Karpas-422 (cell line): ENCODE measurements at regions not wholly inside any gene's neighbourhood (a gene's known extent, or its start where the extent isn't known, plus 50 kb on each side); places are given as distances from the start of the nearest gene placed in this dataset.
"Not testable (repeated sequence)": the region's sequence is repeated elsewhere in the genome, so short reads cannot be mapped to it uniquely, and the experiment has no call there.

Experiments used
- DNase-seq: peaks from one replicate; pipeline ENCODE4 v3.0.0-alpha.2; 2015
- H2AFZ ChIP-seq: fragments of 200-600 bp; sonication (generic); 2 replicates; pipeline ENCODE4 v1.6.1; 2014; ENCODE audit warnings: antibody characterized with exemption, low read length, mixed read lengths
- H3K27ac ChIP-seq: fragments of 200-600 bp; sonication (generic); 2 replicates; pipeline ENCODE4 v1.5.1; 2014; ENCODE audit warnings: mild to moderate bottlenecking, low read length, moderate library complexity
- H3K27me3 ChIP-seq: fragments of 200-600 bp; sonication (generic); 2 replicates; pipeline ENCODE4 v1.6.1; 2014; ENCODE audit warnings: low read length, mixed read lengths
- H3K36me3 ChIP-seq: fragments of 200-600 bp; sonication (generic); 2 replicates; pipeline ENCODE4 v1.6.1; 2014; ENCODE audit warnings: low read length, mixed read lengths; ENCODE audit not compliant: insufficient read depth
- H3K4me1 ChIP-seq: fragments of 200-600 bp; sonication (generic); 2 replicates; pipeline ENCODE4 v1.6.1; 2014; ENCODE audit warnings: mild to moderate bottlenecking, low read length, mixed read lengths
- H3K4me2 ChIP-seq: fragments of 200-600 bp; sonication (generic); 2 replicates; pipeline ENCODE4 v1.6.1; 2014; ENCODE audit warnings: low read length, low read depth, mild to moderate bottlenecking; ENCODE audit not compliant: poor library complexity, severe bottlenecking
- H3K4me3 ChIP-seq: fragments of 200-600 bp; sonication (generic); 2 replicates; pipeline ENCODE4 v1.5.1; 2014; ENCODE audit warnings: mild to moderate bottlenecking, antibody characterized with exemption, low read length, mixed read lengths
- H3K79me2 ChIP-seq: fragments of 200-600 bp; sonication (generic); 2 replicates; pipeline ENCODE4 v1.6.1; 2014; ENCODE audit warnings: mild to moderate bottlenecking, low read length, mixed read lengths
- H3K9ac ChIP-seq: fragments of 200-600 bp; sonication (generic); 2 replicates; pipeline ENCODE4 v1.6.0; 2014; ENCODE audit warnings: low read length
- H3K9me2 ChIP-seq: fragments of 200-600 bp; sonication (generic), shearing (Covaris generic); replicated peaks from 2 replicates; pipeline ENCODE4 v1.6.0; 2014; ENCODE audit warnings: mild to moderate bottlenecking, low read length, moderate library complexity; ENCODE audit not compliant: insufficient read depth
- H3K9me3 ChIP-seq: fragments of 300-700, 200-600 bp; sonication (generic); 2 replicates; pipeline ENCODE4 v1.6.1; 2014; ENCODE audit warnings: low read length, mixed read lengths
- H4K20me1 ChIP-seq: fragments of 200-600 bp; sonication (generic); 2 replicates; pipeline ENCODE4 v1.6.1; 2014; ENCODE audit warnings: mild to moderate bottlenecking, antibody characterized with exemption, low read length, low read depth; ENCODE audit not compliant: insufficient read depth

DNA sequence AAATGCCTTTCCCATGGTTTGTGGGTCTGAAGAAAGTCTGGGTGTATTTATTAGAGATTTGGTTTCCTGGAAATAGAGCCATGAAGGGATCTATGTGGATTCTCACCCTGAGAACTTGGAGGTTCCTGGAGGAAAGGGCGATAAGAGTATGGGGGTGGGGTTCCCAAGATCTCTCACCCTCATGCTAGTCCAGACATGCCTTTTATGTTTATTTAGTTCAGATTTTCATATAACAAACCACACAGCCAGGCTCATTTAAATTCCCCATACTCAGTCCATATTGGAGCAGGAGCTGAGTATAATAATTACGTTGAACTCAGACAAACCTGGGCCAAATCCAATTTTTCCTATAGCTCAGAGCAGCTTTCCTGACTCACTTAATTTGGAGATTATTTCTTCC is 566.6 kb downstream of the GOLGA6L6 start:
- Histone ChIP-seq H3K79me2 (no peaks in the 10 kb centered on the region), H3K27ac (no peak overlapping the region), H4K20me1 (no peaks in the 10 kb centered on the region), H3K9me3 (peaks cover 11% of the 10 kb centered on the region), H3K4me2 (no peak overlapping the region), H3K36me3 (no peaks in the 10 kb centered on the region), H2AFZ (no peak overlapping the region), H3K9me2 (no peaks in the 10 kb centered on the region), H3K4me1 (no peaks in the 10 kb centered on the region), H3K27me3 (no peaks in the 10 kb centered on the region), H3K9ac (no peak overlapping the region), H3K4me3 (no peak overlapping the region)
- no peak for DNase-seq

DNA sequence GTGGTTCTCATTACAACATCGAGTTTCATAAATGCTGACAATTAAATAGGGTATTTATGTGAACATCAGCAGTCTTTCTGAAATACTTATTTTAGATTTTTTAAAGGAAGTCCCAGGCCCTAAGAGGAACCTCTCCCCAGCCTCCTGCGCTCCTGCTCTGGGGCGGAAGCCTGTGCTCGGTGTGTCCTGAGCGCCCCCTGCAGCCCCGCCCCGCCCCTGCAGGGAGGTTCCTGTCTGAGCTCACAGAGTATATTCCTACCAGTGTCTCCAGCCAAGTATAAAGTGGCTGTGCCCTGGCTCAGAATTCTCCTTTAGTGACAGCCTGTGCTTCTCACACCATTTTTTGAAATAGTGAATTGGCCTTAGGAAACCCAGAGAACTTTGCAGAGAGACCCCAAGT is 567.9 kb downstream of the GOLGA6L6 start:
- Histone ChIP-seq H3K4me3 (no peak overlapping the region), H3K36me3 (no peaks in the 10 kb centered on the region), H3K9me3 (peaks cover 11% of the 10 kb centered on the region), H3K4me2 (no peak overlapping the region), H3K27me3 (no peaks in the 10 kb centered on the region), H4K20me1 (no peaks in the 10 kb centered on the region), H3K9ac (no peak overlapping the region), H3K27ac (no peak overlapping the region), H3K4me1 (no peaks in the 10 kb centered on the region), H3K9me2 (no peaks in the 10 kb centered on the region), H3K79me2 (no peaks in the 10 kb centered on the region), H2AFZ (no peak overlapping the region)
- no peak for DNase-seq

DNA sequence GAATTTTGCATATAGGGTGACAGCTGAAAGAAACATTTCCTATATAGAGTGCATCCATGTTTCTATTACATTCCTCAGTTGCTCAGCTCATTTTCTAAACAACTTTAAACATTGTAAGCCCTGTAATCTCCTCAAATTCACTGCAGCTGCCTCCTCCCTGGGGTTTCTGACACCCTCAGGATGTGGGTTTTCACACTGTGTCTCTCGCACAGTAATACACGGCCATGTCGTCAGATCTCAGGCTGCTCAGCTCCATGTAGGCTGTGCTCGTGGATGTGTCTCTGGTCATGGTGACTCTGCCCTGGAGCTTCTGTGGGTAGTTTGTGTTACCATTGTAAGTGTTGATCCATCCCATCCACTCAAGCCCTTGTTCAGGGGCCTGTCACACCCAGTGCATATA is 569.0 kb downstream of the GOLGA6L6 start:
- H4K20me1 ChIP-seq, H3K36me3 ChIP-seq, DNase-seq, H3K9ac ChIP-seq, H3K9me2 ChIP-seq, H3K4me1 ChIP-seq, H3K4me3 ChIP-seq, H3K27me3 ChIP-seq, H3K4me2 ChIP-seq, H3K79me2 ChIP-seq, H2AFZ ChIP-seq, H3K27ac ChIP-seq: not testable (repeated sequence)
- H3K9me3 ChIP-seq = peaks cover 14% of the 10 kb centered on the region

GRCh38 chr15:19965574-19965973 is 576.0 kb downstream of the GOLGA6L6 start:
- not testable (repeated sequence) for H3K9me2 ChIP-seq, H3K9me3 ChIP-seq, H3K36me3 ChIP-seq, H3K4me2 ChIP-seq, H2AFZ ChIP-seq, H3K27ac ChIP-seq, DNase-seq, H4K20me1 ChIP-seq, H3K9ac ChIP-seq, H3K27me3 ChIP-seq, H3K4me1 ChIP-seq, H3K4me3 ChIP-seq, H3K79me2 ChIP-seq

DNA sequence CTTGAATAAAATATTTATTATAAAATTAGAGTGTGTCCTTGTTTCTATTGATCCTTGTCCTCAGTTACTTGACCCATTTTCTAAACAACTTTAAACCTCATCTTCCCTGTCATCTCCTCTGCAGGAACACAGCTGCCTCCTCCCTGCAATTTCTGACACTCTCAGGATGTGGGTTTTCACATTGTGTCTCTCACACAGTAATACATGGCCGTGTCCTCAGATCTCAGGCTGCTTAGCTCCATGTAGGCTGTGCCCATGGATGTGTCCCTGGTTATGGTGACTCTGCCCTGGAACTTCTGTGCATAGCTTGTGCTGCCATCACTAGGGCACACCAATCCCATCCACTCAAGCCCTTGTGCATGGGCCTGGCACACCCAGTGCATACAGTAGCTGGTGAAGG is 577.1 kb downstream of the GOLGA6L6 start:
- H3K4me1 ChIP-seq, H3K36me3 ChIP-seq, H3K9ac ChIP-seq, DNase-seq, H3K79me2 ChIP-seq, H3K27ac ChIP-seq, H4K20me1 ChIP-seq, H3K9me2 ChIP-seq, H3K27me3 ChIP-seq, H2AFZ ChIP-seq, H3K4me2 ChIP-seq, H3K4me3 ChIP-seq: not testable (repeated sequence)
- H3K9me3 ChIP-seq = peaks cover 11% of the 10 kb centered on the region

GRCh38 chr15:19956124-19956796 is 585.3 kb downstream of the GOLGA6L6 start:
- H3K27me3 ChIP-seq = no peaks in the 10 kb centered on the region
- no peak overlapping the region for H2AFZ ChIP-seq
- H3K9me2 ChIP-seq = no peaks in the 10 kb centered on the region
- H3K79me2 ChIP-seq = no peaks in the 10 kb centered on the region
- no peak overlapping the region for H3K27ac ChIP-seq
- no peak overlapping the region for H3K9ac ChIP-seq
- H3K9me3 ChIP-seq = peaks cover 4% of the 10 kb centered on the region; the same call in 1 of the 2 replicates
- no peak overlapping the region for H3K4me3 ChIP-seq
- no peak for DNase-seq
- H3K36me3 ChIP-seq = no peaks in the 10 kb centered on the region
- no peaks in the 10 kb centered on the region for H3K4me1 ChIP-seq
- no peak overlapping the region for H3K4me2 ChIP-seq
- no peaks in the 10 kb centered on the region for H4K20me1 ChIP-seq

DNA sequence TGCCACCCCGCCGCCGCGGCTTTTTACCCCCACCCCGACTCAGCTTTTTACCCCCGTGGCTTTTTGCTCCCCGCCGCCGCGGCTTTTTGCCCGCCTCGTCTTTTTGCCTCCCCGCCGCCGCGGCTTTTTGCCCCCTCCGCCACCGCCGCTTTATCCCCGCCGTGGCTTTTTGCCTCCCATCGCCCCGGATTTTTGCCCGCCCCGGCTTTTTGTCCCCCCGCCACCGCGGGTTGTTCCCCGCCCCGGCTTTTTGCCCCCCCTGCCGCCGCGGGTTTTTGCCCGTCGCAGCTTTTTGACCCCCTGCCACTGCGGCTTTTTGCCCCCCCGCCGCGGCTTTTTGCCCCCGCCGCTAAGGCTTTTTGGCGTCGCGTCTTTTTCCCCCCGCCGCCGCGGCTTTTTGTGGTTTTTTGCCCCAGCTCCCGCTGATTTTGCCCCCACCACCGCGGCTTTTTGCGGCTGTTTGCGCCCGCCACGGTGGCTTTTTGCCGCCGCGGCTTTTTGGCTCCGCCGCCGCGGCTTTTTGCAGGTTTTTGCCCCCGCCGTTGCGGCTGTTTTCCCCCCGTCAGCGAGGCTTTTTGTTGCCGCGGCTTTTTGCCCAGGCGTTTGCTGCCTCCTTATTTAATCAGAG is 597.2 kb downstream of the GOLGA6L6 start:
- Histone ChIP-seq H4K20me1 (no peaks in the 10 kb centered on the region), H3K36me3 (no peaks in the 10 kb centered on the region), H2AFZ (no peak overlapping the region), H3K9me3 (peaks cover 4% of the 10 kb centered on the region; the same call in 1 of the 2 replicates), H3K79me2 (no peaks in the 10 kb centered on the region), H3K4me3 (no peak overlapping the region), H3K9me2 (no peaks in the 10 kb centered on the region), H3K4me2 (no peak overlapping the region), H3K27me3 (no peaks in the 10 kb centered on the region), H3K27ac (no peak overlapping the region), H3K4me1 (no peaks in the 10 kb centered on the region), H3K9ac (no peak overlapping the region)
- no peak for DNase-seq

- no peak overlapping the region for H2AFZ ChIP-seq
- peaks cover 4% of the 10 kb centered on the region; the same call in 1 of the 2 replicates for H3K9me3 ChIP-seq
- no peaks in the 10 kb centered on the region for H3K9me2 ChIP-seq
- H4K20me1 ChIP-seq = no peaks in the 10 kb centered on the region
- no peaks in the 10 kb centered on the region for H3K4me1 ChIP-seq
- DNase-seq = no peak
- no peak overlapping the region for H3K4me3 ChIP-seq
- H3K27ac ChIP-seq = no peak overlapping the region
- no peaks in the 10 kb centered on the region for H3K79me2 ChIP-seq
- H3K36me3 ChIP-seq = no peaks in the 10 kb centered on the region
- no peaks in the 10 kb centered on the region for H3K27me3 ChIP-seq
- no peak overlapping the region for H3K4me2 ChIP-seq
- H3K9ac ChIP-seq = no peak overlapping the region
Measured at GRCh38 chr15:19943515-19943914, 598.1 kb downstream of the GOLGA6L6 start.
